Adrenal gland (tissue), 9 donors: ENCODE measurements at regions not wholly inside any gene's neighbourhood (a gene's known extent, or its start where the extent isn't known, plus 50 kb on each side); places are given as distances from the start of the nearest gene placed in this dataset.
"Not testable (repeated sequence)": the region's sequence is repeated elsewhere in the genome, so short reads cannot be mapped to it uniquely, and the experiment has no call there.

Experiments used
- DNase-seq, 7 donors: peaks; one replicate each; pipeline ENCODE4 v3.0.0-alpha.2; 2019 to 2020
- H3K27ac ChIP-seq, 5 donors: fragments of 200-600 bp; sonication (generic) in 4 of 5; 1 replicate in 3 of 5; 2 replicates in 2 of 5; pipeline versions ENCODE4 v1.5.1 to v1.8.0; 2016 to 2020; ENCODE audit warnings: mild to moderate bottlenecking in 1 of 5
- H3K27me3 ChIP-seq: fragments of 200-600 bp; 2 replicates; pipeline ENCODE4 v1.8.0; 2021
- H3K36me3 ChIP-seq, 2 donors: fragments of 200-600 bp; replicated peaks in 1 of 2; 1 replicate in 1 of 2; 2 replicates in 1 of 2; pipeline versions ENCODE4 v1.5.1 to v1.8.0; 2018 to 2022
- H3K4me1 ChIP-seq, 2 donors: fragments of 200-600 bp; replicated peaks in 1 of 2; 1 replicate in 1 of 2; 2 replicates in 1 of 2; pipeline versions ENCODE4 v1.5.1 to v1.8.0; 2018 to 2021
- H3K4me3 ChIP-seq, 4 donors: fragments of 200-600 bp; sonication (generic) in 3 of 4; one replicate each; pipeline ENCODE4 v1.5.1; 2016 to 2018
- H3K9me3 ChIP-seq, 3 donors: fragments of 200-600 bp; sonication (generic) in 1 of 3; replicated peaks in 1 of 3; 1 replicate in 2 of 3; 2 replicates in 1 of 3; pipeline versions ENCODE4 v1.5.1 to v1.8.0; 2016 to 2021
- CTCF ChIP-seq, 6 experiments: fragments of 450-650 bp in 4 of 6; fragments of 200-600 bp in 2 of 6; sonication (generic) in 1 of 6; IDR thresholded peaks; 1 replicate in 5 of 6; 2 replicates in 1 of 6; pipeline versions ENCODE4 v1.5.1 to v1.8.0; 2016 to 2021; ENCODE audit warnings: antibody characterized with exemption in 6 of 6, mild to moderate bottlenecking in 2 of 6, moderate library complexity in 1 of 6
- POLR2A ChIP-seq, 2 donors: fragments of 450-650 bp; IDR thresholded peaks; one replicate each; pipeline ENCODE4 v1.6.1; 2017; ENCODE audit warnings: antibody characterized with exemption in 2 of 2, mild to moderate bottlenecking in 2 of 2, moderate library complexity in 1 of 2
- WGBS, 4 donors: extraction: QIAGEN DNeasy Blood & Tissue Kit in 2 of 4; methylation state at CpG; one replicate each; pipeline versions ENCODE4 v1.1.5 to v1.1.7; 2013 to 2017; 5-methylcytosine and 5-hydroxymethylcytosine counted together
- intact Hi-C, 2 donors: fragments of 100-400 bp; cut with DNase I; formaldehyde crosslinking; loops; one replicate each; pipeline versions ENCODE4 v1.14.1 to v1.15.0; 2022 to 2023
- donor health status: healthy with polysubstance abuse.
- donor health status: Bipolar disorder and iron deficiency.
- donor health status: DM: yes; HTN: yes; CAD: no.
- donor health status: DM: no; HTN: no; CAD: no.
- donor health status: DM: no; HTN: no; CAD: no.

DNA sequence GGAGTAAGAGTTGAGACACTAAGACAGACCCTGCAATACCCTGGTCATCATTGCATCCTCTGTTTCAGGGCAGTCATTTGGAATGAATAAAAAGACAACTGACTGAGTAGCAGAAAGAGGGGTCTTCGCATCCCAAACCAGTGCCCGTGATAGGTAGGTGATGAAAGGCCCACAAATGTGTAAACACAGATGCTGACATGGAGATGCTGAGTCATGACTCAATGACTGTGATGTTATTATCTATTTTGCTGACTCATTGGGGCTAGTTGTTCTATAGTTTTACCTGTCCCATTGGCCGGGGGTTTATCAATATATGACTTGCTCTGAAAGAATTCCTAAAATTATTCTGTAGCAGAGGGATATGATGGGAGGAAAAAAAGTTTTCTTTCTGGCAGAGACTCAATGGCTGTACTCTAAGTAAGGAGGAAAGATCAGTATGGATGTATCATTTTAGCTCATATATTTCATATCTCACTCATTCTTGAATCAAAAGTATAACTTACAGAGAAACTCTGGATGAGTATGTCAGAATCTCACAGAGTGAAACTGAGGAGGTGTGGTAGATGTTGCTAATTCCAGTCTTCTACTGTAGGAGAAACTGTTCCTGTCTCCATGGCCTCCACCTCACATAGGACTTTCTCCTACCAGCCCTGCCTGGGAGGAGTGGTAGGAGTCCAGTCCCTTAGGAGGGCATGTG lies 119.9 kb upstream of the PREP start:
- H3K36me3 ChIP-seq = no peaks in the 10 kb centered on the region
- H3K27me3 ChIP-seq = no peaks in the 10 kb centered on the region
- 72 to 88% (median 81%) methylated on average over 3 of the region's 3 CpGs for WGBS, 4 donors
- DNase-seq = no peak
- no peak overlapping the region for H3K27ac ChIP-seq
- no peaks in the 10 kb centered on the region for H3K9me3 ChIP-seq
- H3K4me3 ChIP-seq = no peak overlapping the region
- H3K4me1 ChIP-seq = no peaks in the 10 kb centered on the region
- TF ChIP-seq CTCF (IDR thresholded peaks at IDR 0.05) (no peak), POLR2A (IDR thresholded peaks at IDR 0.05) (no peak)
- intact Hi-C loops = no loop called here

- H3K27ac ChIP-seq = no peak overlapping the region
- DNase-seq = no peak
- TF ChIP-seq CTCF (IDR thresholded peaks at IDR 0.05) = no peak
- TF ChIP-seq POLR2A (IDR thresholded peaks at IDR 0.05) = no peak
- no peak overlapping the region for H3K4me3 ChIP-seq
- H3K27me3 ChIP-seq = no peaks in the 10 kb centered on the region
- intact Hi-C loops = no loop called here
- WGBS, 4 donors = 82 to 93% (median 88%) methylated on average over 3 of the region's 3 CpGs
- H3K4me1 ChIP-seq = no peaks in the 10 kb centered on the region
- H3K9me3 ChIP-seq = no peaks in the 10 kb centered on the region
- H3K36me3 ChIP-seq = no peaks in the 10 kb centered on the region
Measured at GRCh38 chr6:105519954-105520353, 117.1 kb upstream of the PREP start.

- H3K4me3 ChIP-seq, H3K4me1 ChIP-seq, H3K27me3 ChIP-seq, H3K27ac ChIP-seq, H3K36me3 ChIP-seq, DNase-seq, H3K9me3 ChIP-seq, intact Hi-C loops: not testable (repeated sequence)
- 74 to 86% (median 80%) methylated on average over 4 of the region's 4 CpGs for WGBS, 4 donors
Measured at GRCh38 chr6:105518993-105519392, 116.1 kb upstream of the PREP start.

DNA sequence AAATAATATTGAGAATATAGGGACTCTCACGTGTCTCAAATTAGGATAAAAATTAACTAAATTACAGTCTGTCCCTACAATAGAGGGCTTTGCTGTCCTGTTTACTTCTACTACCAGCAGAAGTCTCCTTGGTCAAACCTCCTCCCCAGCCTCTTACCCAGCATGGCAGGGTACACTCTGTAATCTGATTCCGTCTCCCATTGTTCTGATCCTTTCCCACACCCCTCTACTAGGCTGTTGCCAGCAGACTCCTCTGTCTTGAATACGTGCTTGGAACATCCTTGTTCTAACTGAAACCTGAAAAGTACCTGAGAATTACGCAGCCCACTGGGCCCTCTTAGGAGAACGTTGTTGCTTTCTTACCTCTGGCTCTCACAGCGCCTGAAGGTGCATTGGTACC lies 112.2 kb upstream of the PREP start:
- no peak for DNase-seq
- no peak for TF ChIP-seq CTCF (IDR thresholded peaks at IDR 0.05)
- TF ChIP-seq POLR2A (IDR thresholded peaks at IDR 0.05) = no peak
- no peaks in the 10 kb centered on the region for H3K36me3 ChIP-seq
- H3K9me3 ChIP-seq = no peaks in the 10 kb centered on the region
- H3K4me1 ChIP-seq = no peaks in the 10 kb centered on the region
- H3K4me3 ChIP-seq = no peak overlapping the region
- intact Hi-C loops = no loop called here
- H3K27me3 ChIP-seq = no peaks in the 10 kb centered on the region
- WGBS, 4 donors = 71 to 82% (median 81%) methylated on average over 6 of the region's 6 CpGs
- no peak overlapping the region for H3K27ac ChIP-seq

DNA sequence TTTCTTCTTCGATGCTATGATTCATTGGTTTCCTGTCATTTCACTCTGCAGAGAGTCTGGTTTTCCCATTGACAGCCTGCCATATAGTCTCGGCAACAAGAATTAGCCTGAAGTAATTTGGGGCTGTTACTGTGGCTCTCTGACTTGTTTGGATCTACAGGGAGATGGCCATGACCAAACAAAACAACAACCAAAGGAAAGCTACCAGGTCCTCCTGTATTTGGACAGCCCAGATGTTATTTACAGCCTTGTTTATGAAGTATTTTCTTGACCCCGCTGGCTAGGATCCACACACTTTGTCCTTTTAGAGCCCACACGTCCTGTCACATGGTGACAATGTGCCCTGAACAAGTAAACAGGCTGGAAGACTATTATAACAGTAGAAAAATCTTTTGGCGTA lies 111.4 kb upstream of the PREP start:
- intact Hi-C loops = no loop called here
- H3K27me3 ChIP-seq = no peaks in the 10 kb centered on the region
- TF ChIP-seq POLR2A (IDR thresholded peaks at IDR 0.05) = no peak
- TF ChIP-seq CTCF (IDR thresholded peaks at IDR 0.05) = no peak
- no peaks in the 10 kb centered on the region for H3K9me3 ChIP-seq
- no peak overlapping the region for H3K4me3 ChIP-seq
- peak in 3 of 7 donors; percentile 14 to 58 (median 23) for DNase-seq
- H3K36me3 ChIP-seq = no peaks in the 10 kb centered on the region
- WGBS, 4 donors = 38 to 45% (median 42%) methylated on average over 5 of the region's 5 CpGs
- no peaks in the 10 kb centered on the region for H3K4me1 ChIP-seq
- H3K27ac ChIP-seq = no peak overlapping the region
